C4-2B (cell line): ENCODE measurements at regions not wholly inside any gene's neighbourhood (a gene's known extent, or its start where the extent isn't known, plus 50 kb on each side); places are given as distances from the start of the nearest gene placed in this dataset.

Experiments
- CTCF ChIP-seq: fragments of 450-650 bp; conservative IDR thresholded peaks from 2 replicates; pipeline ENCODE4 v1.5.1; 2017; ENCODE audit warnings: mild to moderate bottlenecking
- ZFX ChIP-seq: fragments of 450-650 bp; IDR thresholded peaks from 2 replicates; pipeline ENCODE4 v1.6.1; 2017

GRCh38 chr1:19577561-19577960 is 66.5 kb upstream of the NBL1 start:
- TF ChIP-seq CTCF = no peak
- TF ChIP-seq ZFX = no peak
